Hepatocyte (in vitro differentiated cells): ENCODE measurements at regions not wholly inside any gene's neighbourhood (a gene's known extent, or its start where the extent isn't known, plus 50 kb on each side); places are given as distances from the start of the nearest gene placed in this dataset.

Experiments
- DNase-seq: peaks from one replicate; pipeline ENCODE4 v3.0.0-alpha.2; 2016; ENCODE audit warnings: low spot score
- H2AFZ ChIP-seq: fragments of 200-600 bp; sonication (generic); 2 replicates; pipeline ENCODE4 v1.6.0; 2016; ENCODE audit warnings: antibody characterized with exemption, mild to moderate bottlenecking
- H3K27ac ChIP-seq: fragments of 200-600 bp; sonication (generic); 2 replicates; pipeline ENCODE4 v1.5.1; 2016; ENCODE audit warnings: mild to moderate bottlenecking
- H3K27me3 ChIP-seq: fragments of 200-600 bp; sonication (generic); 2 replicates; pipeline ENCODE4 v1.6.1; 2016
- H3K36me3 ChIP-seq: fragments of 200-600 bp; sonication (generic); replicated peaks from 2 replicates; pipeline ENCODE4 v1.5.1; 2016; ENCODE audit warnings: low read depth; ENCODE audit not compliant: insufficient read depth
- H3K4me1 ChIP-seq: fragments of 200-600 bp; sonication (generic); 2 replicates; pipeline ENCODE4 v1.5.1; 2016; ENCODE audit warnings: mild to moderate bottlenecking, moderate library complexity; ENCODE audit not compliant: insufficient read depth
- H3K4me2 ChIP-seq: fragments of 200-600 bp; sonication (generic); 2 replicates; pipeline ENCODE4 v1.6.0; 2016
- H3K4me3 ChIP-seq: fragments of 200-600 bp; sonication (generic); 2 replicates; pipeline ENCODE4 v1.5.1; 2016; ENCODE audit warnings: mild to moderate bottlenecking
- H3K79me2 ChIP-seq: fragments of 200-600 bp; sonication (generic); 2 replicates; pipeline ENCODE4 v1.6.0; 2017; ENCODE audit warnings: mild to moderate bottlenecking
- H3K9me2 ChIP-seq: fragments of 200-600 bp; sonication (generic); replicated peaks from 2 replicates; pipeline ENCODE4 v1.6.0; 2017; ENCODE audit warnings: mild to moderate bottlenecking; ENCODE audit not compliant: insufficient read depth
- H3K9me3 ChIP-seq: fragments of 200-600 bp; sonication (generic); 2 replicates; pipeline ENCODE4 v1.5.1; 2016; ENCODE audit warnings: low read depth, mild to moderate bottlenecking
- H4K20me1 ChIP-seq: fragments of 200-600 bp; sonication (generic); 2 replicates; pipeline ENCODE4 v1.6.0; 2016; ENCODE audit warnings: mild to moderate bottlenecking; ENCODE audit not compliant: insufficient read depth, poor library complexity, severe bottlenecking
- EZH2 ChIP-seq: fragments of 200-600 bp; sonication (generic); IDR thresholded peaks from 2 replicates; pipeline ENCODE4 v1.6.1; 2016; ENCODE audit warnings: antibody characterized with exemption, mild to moderate bottlenecking, borderline replicate concordance
- EZH2phosphoT487 ChIP-seq: fragments of 200-600 bp; sonication (generic); IDR thresholded peaks from one replicate; pipeline ENCODE4 v1.6.1; 2018; ENCODE audit warnings: antibody characterized with exemption, mild to moderate bottlenecking, low read depth, moderate library complexity; ENCODE audit not compliant: unreplicated experiment, severe bottlenecking
- WGBS: methylation state at CpG from one replicate; pipeline ENCODE4 v1.1.6; 2016; ENCODE audit warnings: low lambda C conversion rate; ENCODE audit errors: missing lambda C conversion rate; 5-methylcytosine and 5-hydroxymethylcytosine counted together
- TF ChIP-seq, protein P1 (sequence below): fragments of 200-600 bp; sonication (generic); IDR thresholded peaks from 2 replicates; pipeline ENCODE4 v1.5.1; 2016; ENCODE audit warnings: antibody characterized with exemption, mild to moderate bottlenecking; ENCODE audit not compliant: poor library complexity

DNA sequence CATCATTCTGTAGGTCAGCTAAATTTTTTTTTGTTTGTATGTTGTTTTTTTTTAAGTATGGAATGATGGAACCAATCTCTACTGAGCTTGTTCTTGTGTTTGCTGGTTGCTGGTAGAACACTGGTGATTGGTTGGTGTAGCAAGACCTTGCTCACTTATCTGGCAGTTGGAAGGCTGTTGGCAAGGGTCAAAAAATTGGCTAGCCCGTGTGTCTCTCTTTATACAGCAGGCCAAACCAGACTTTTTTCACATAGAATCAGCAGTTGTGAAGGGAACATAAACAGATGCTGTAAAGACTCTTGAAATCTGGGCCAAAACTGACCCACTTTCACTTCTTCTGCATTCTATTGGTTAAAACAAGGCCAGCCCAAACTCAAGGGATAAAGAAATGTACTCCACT, 2026.5 kb downstream of the LRRC4C start:
- Histone ChIP-seq H3K9me3 (no peaks in the 10 kb centered on the region), H3K79me2 (no peaks in the 10 kb centered on the region), H3K27me3 (no peaks in the 10 kb centered on the region), H4K20me1 (no peaks in the 10 kb centered on the region), H3K27ac (no peak overlapping the region), H3K9me2 (no peaks in the 10 kb centered on the region), H3K4me1 (no peaks in the 10 kb centered on the region), H2AFZ (no peak overlapping the region), H3K4me3 (no peak overlapping the region), H3K4me2 (no peak overlapping the region), H3K36me3 (no peaks in the 10 kb centered on the region)
- 0% methylated on average over 1 of the region's 1 CpG for WGBS
- no peak for TF ChIP-seq EZH2
- TF ChIP-seq, protein P1, sequence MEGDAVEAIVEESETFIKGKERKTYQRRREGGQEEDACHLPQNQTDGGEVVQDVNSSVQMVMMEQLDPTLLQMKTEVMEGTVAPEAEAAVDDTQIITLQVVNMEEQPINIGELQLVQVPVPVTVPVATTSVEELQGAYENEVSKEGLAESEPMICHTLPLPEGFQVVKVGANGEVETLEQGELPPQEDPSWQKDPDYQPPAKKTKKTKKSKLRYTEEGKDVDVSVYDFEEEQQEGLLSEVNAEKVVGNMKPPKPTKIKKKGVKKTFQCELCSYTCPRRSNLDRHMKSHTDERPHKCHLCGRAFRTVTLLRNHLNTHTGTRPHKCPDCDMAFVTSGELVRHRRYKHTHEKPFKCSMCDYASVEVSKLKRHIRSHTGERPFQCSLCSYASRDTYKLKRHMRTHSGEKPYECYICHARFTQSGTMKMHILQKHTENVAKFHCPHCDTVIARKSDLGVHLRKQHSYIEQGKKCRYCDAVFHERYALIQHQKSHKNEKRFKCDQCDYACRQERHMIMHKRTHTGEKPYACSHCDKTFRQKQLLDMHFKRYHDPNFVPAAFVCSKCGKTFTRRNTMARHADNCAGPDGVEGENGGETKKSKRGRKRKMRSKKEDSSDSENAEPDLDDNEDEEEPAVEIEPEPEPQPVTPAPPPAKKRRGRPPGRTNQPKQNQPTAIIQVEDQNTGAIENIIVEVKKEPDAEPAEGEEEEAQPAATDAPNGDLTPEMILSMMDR, result no peak
- TF ChIP-seq EZH2phosphoT487, result no peak
- no peak for DNase-seq

DNA sequence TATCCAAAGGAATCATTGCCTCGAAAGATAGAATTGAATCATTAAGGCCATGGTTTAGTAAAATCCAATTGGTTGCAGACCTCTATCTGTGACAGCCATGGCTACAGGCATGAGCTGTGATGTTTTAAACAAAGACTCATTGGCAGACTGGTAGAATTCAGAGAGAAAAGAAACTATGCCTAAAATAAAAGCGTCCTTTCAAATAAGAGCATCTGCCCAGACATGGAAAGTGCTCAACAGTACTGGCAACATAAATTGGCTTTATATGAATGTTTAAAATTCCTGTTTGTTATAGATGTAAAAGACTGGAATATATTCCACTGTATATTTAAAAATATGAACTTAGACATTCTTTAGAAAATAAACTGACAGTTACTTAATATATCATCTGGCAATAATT, 2034.2 kb downstream of the LRRC4C start:
- no peaks in the 10 kb centered on the region for H3K36me3 ChIP-seq
- DNase-seq, result no peak
- H3K4me2 ChIP-seq, result no peak overlapping the region
- no peak overlapping the region for H3K27ac ChIP-seq
- H3K4me1 ChIP-seq, result no peaks in the 10 kb centered on the region
- 88% methylated on average over 2 of the region's 2 CpGs for WGBS
- no peak overlapping the region for H3K4me3 ChIP-seq
- H3K79me2 ChIP-seq, result no peaks in the 10 kb centered on the region
- no peaks in the 10 kb centered on the region for H3K27me3 ChIP-seq
- no peaks in the 10 kb centered on the region for H3K9me3 ChIP-seq
- H4K20me1 ChIP-seq, result no peaks in the 10 kb centered on the region
- no peaks in the 10 kb centered on the region for H3K9me2 ChIP-seq
- H2AFZ ChIP-seq, result no peak overlapping the region
- TF ChIP-seq, protein P1, result no peak
- TF ChIP-seq EZH2 (no peak), EZH2phosphoT487 (no peak)

DNA sequence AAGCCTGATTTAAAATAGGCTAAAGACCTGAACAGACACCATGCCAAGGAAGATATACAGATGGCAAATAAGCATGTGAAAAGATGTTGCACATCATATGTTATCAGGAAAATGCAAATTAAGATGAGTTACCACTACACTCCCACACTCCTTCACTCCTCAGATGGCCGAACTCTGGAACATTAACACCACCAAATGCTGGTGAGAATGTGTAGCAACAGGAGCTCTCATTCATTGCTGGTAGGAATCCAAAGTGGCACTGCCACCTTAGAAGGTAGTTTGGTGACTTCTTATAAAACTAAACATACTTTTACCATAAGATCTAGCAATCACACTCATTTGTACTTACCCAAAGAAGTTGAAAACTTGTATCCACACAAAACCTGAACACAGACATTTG, 2047.3 kb downstream of the LRRC4C start:
- H3K79me2 ChIP-seq, result no peaks in the 10 kb centered on the region
- 92% methylated on average over 1 of the region's 1 CpG for WGBS
- H3K36me3 ChIP-seq, result no peaks in the 10 kb centered on the region
- no peaks in the 10 kb centered on the region for H3K27me3 ChIP-seq
- TF ChIP-seq EZH2phosphoT487 (no peak), EZH2 (no peak)
- TF ChIP-seq, protein P1, result no peak
- no peak overlapping the region for H3K27ac ChIP-seq
- no peaks in the 10 kb centered on the region for H3K4me1 ChIP-seq
- no peak overlapping the region for H2AFZ ChIP-seq
- no peaks in the 10 kb centered on the region for H4K20me1 ChIP-seq
- no peak overlapping the region for H3K4me3 ChIP-seq
- DNase-seq, result no peak
- H3K4me2 ChIP-seq, result no peak overlapping the region
- H3K9me2 ChIP-seq, result no peaks in the 10 kb centered on the region
- no peaks in the 10 kb centered on the region for H3K9me3 ChIP-seq

DNA sequence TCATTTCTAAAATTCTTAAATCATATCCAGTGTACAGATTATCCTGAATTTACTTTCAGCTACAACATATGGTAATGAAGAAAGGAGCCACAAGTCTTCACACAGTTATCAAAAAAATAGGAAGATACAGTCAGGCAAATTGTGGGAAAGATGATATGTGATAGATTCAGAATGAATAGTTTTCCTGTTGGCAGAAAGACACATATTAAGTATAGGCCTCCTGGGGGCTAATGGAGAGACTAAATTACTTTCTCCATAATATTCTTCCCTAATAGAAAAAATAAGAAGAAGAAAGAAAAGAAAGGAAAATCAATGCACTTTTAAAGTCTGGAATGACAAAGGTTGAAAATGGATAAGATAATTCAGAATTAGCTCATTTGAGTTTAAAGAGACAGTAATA, 2073.5 kb downstream of the LRRC4C start:
- H3K4me3 ChIP-seq, result no peak overlapping the region
- no peaks in the 10 kb centered on the region for H4K20me1 ChIP-seq
- H2AFZ ChIP-seq, result no peak overlapping the region
- H3K9me3 ChIP-seq, result no peaks in the 10 kb centered on the region
- H3K9me2 ChIP-seq, result no peaks in the 10 kb centered on the region
- H3K27ac ChIP-seq, result no peak overlapping the region
- no peaks in the 10 kb centered on the region for H3K79me2 ChIP-seq
- no peak overlapping the region for H3K4me2 ChIP-seq
- no peaks in the 10 kb centered on the region for H3K4me1 ChIP-seq
- DNase-seq, result no peak
- TF ChIP-seq, protein P1, result no peak
- TF ChIP-seq EZH2phosphoT487, result no peak
- no peak for TF ChIP-seq EZH2
- no peaks in the 10 kb centered on the region for H3K27me3 ChIP-seq
- no peaks in the 10 kb centered on the region for H3K36me3 ChIP-seq
